Epithelial cell of proximal tubule (primary cell): ENCODE measurements at regions not wholly inside any gene's neighbourhood (a gene's known extent, or its start where the extent isn't known, plus 50 kb on each side); places are given as distances from the start of the nearest gene placed in this dataset.

Source experiments
- DNase-seq: peaks from one replicate; pipeline ENCODE4 v3.0.0-alpha.2; 2011; ENCODE audit warnings: low read depth
- H3K4me3 ChIP-seq: 2 replicates; pipeline ENCODE4 v1.5.1; 2011; ENCODE audit warnings: low read depth, mild to moderate bottlenecking, low read length
- TF ChIP-seq, protein P1 (sequence below): conservative IDR thresholded peaks from 2 replicates; pipeline ENCODE4 v1.5.1; 2012; ENCODE audit warnings: low read depth, mild to moderate bottlenecking, low read length

GRCh38 chr4:185920171-185920570, 108.2 kb upstream of the SORBS2 start:
- no peak overlapping the region for H3K4me3 ChIP-seq
- no peak for DNase-seq

GRCh38 chr4:185920691-185921260, 108.8 kb upstream of the SORBS2 start:
- H3K4me3 ChIP-seq: no peak overlapping the region
- no peak for DNase-seq
- TF ChIP-seq, protein P1, sequence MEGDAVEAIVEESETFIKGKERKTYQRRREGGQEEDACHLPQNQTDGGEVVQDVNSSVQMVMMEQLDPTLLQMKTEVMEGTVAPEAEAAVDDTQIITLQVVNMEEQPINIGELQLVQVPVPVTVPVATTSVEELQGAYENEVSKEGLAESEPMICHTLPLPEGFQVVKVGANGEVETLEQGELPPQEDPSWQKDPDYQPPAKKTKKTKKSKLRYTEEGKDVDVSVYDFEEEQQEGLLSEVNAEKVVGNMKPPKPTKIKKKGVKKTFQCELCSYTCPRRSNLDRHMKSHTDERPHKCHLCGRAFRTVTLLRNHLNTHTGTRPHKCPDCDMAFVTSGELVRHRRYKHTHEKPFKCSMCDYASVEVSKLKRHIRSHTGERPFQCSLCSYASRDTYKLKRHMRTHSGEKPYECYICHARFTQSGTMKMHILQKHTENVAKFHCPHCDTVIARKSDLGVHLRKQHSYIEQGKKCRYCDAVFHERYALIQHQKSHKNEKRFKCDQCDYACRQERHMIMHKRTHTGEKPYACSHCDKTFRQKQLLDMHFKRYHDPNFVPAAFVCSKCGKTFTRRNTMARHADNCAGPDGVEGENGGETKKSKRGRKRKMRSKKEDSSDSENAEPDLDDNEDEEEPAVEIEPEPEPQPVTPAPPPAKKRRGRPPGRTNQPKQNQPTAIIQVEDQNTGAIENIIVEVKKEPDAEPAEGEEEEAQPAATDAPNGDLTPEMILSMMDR: no peak

More at GRCh38 chr4:185920171-185920570, 108.2 kb upstream of the SORBS2 start:
- TF ChIP-seq, protein P1: no peak

- H3K4me3 ChIP-seq: no peak overlapping the region
- TF ChIP-seq, protein P1: no peak
- no peak for DNase-seq
Observed at GRCh38 chr4:185921583-185922555, 109.9 kb upstream of the SORBS2 start.

- TF ChIP-seq, protein P1: no peak
- no peak overlapping the region for H3K4me3 ChIP-seq
- DNase-seq: no peak
Observed at GRCh38 chr4:185924458-185925044, 112.6 kb upstream of the SORBS2 start.

GRCh38 chr4:185925910-185926360, 113.9 kb upstream of the SORBS2 start:
- H3K4me3 ChIP-seq: no peak overlapping the region
- TF ChIP-seq, protein P1: no peak
- no peak for DNase-seq

- TF ChIP-seq, protein P1: no peak
- H3K4me3 ChIP-seq: no peak overlapping the region
- DNase-seq: no peak
Observed at GRCh38 chr4:185931375-185931774, 119.4 kb upstream of the SORBS2 start.
